NCI-H460 (cell line): ENCODE measurements at regions not wholly inside any gene's neighbourhood (a gene's known extent, or its start where the extent isn't known, plus 50 kb on each side); places are given as distances from the start of the nearest gene placed in this dataset.

Experiments
- small RNA-seq, 2 experiments: library from RNA; depleted of rRNA; stranded (forward); fragments of <200 nt; gene quantifications; one replicate each; pipeline ENCODE3, GENCODE V24; 2014

Small RNA genes lying in the stretch of these regions (small RNA-seq; reads per million reads assigned to genes)
- gene MIR3680-2 = 0 reads per million in 2 experiments
